ENCODE measurements at regions not wholly inside any gene's neighbourhood (a gene's known extent, or its start where the extent isn't known, plus 50 kb on each side); places are given as distances from the start of the nearest gene placed in this dataset.

- no peak for TF ChIP-seq REST (IDR thresholded peaks at IDR 0.05; ENCODE audit: low read depth)
These were observed 672.4 kb upstream of the MARCKS start (continued) for GRCh38 chr6:113184736-113185135.

GRCh38 chr6:113185299-113185698, 671.8 kb upstream of the MARCKS start:
- Histone ChIP-seq H3K9ac (ENCODE audit: low read length) (no peak overlapping the region), H3K27ac (ENCODE audit: low read depth, low read length) (no peak overlapping the region), H3K36me3 (ENCODE audit: control insufficient read depth in 1 of 2, insufficient read depth in 2 of 2, low read length in 2 of 2) (no peaks in the 10 kb centered on the region), H4K20me1 (ENCODE audit: insufficient read depth) (no peaks in the 10 kb centered on the region), H3K9me3 (ENCODE audit: control insufficient read depth in 1 of 2, insufficient read depth in 1 of 2, low read depth in 1 of 2, low read length in 2 of 2) (no peaks in the 10 kb centered on the region), H3K9me2 (ENCODE audit: insufficient read depth) (no peaks in the 10 kb centered on the region), H2AFZ (ENCODE audit: low read depth, low read length, poor library complexity, severe bottlenecking) (no peak overlapping the region), H3K4me3 (replicated peaks in 1 of 2; ENCODE audit: low read depth in 1 of 2, low read length in 2 of 2) (no peak overlapping the region), H3K27me3 (ENCODE audit: insufficient read depth, low read length) (no peaks in the 10 kb centered on the region), H3K79me2 (ENCODE audit: insufficient read depth, low read length) (no peaks in the 10 kb centered on the region), H3K4me2 (ENCODE audit: low read length) (no peak overlapping the region), H3K4me1 (ENCODE audit: control insufficient read depth in 1 of 2, insufficient read depth in 2 of 2, low read length in 2 of 2) (peaks cover 0 to 7% of the 10 kb centered on the region in 2 experiments; a peak in 2 of 4 replicates)
- CTCF ChIA-PET = no interaction called here
- TF ChIP-seq ZNF274 (IDR thresholded peaks at IDR 0.05; ENCODE audit: low read depth, low read length) (no peak), CEBPB (IDR thresholded peaks at IDR 0.05; ENCODE audit: low read depth) (no peak), SIN3A (IDR thresholded peaks at IDR 0.05; ENCODE audit: low read depth) (no peak), JUND (IDR thresholded peaks at IDR 0.05) (no peak), SRF (IDR thresholded peaks at IDR 0.05; ENCODE audit: low read depth) (no peak), CTCF (IDR thresholded peaks at IDR 0.05 in 2 of 3, conservative IDR thresholded peaks at IDR 0.05 in 1 of 3; ENCODE audit: borderline replicate concordance in 1 of 3, insufficient read depth in 1 of 3, low read depth in 2 of 3, low read length in 2 of 3) (no peak)
- DNase-seq (ENCODE audit: low read depth, low spot score) (no peak), ATAC-seq (no peak)
- POLR2A ChIA-PET = no interaction called here
- intact Hi-C loops (cut with micrococcal nuclease) = no loop called here
- RAD21 ChIA-PET (ENCODE audit: low non-redundant PET in 1 of 2, low total read pairs in 2 of 2, uncharacterized antibody in 2 of 2, unreplicated experiment in 2 of 2) = no interaction called here
- no TSS peak for BruUV-seq (replicated peaks)
